DMS 273 (cell line): ENCODE measurements at regions not wholly inside any gene's neighbourhood (a gene's known extent, or its start where the extent isn't known, plus 50 kb on each side); places are given as distances from the start of the nearest gene placed in this dataset.

Experiments used
- DNase-seq: peaks from one replicate; lab custom pipeline; 2025; ENCODE audit not compliant: unreplicated experiment; lab: John Stamatoyannopoulos, UW

DNA sequence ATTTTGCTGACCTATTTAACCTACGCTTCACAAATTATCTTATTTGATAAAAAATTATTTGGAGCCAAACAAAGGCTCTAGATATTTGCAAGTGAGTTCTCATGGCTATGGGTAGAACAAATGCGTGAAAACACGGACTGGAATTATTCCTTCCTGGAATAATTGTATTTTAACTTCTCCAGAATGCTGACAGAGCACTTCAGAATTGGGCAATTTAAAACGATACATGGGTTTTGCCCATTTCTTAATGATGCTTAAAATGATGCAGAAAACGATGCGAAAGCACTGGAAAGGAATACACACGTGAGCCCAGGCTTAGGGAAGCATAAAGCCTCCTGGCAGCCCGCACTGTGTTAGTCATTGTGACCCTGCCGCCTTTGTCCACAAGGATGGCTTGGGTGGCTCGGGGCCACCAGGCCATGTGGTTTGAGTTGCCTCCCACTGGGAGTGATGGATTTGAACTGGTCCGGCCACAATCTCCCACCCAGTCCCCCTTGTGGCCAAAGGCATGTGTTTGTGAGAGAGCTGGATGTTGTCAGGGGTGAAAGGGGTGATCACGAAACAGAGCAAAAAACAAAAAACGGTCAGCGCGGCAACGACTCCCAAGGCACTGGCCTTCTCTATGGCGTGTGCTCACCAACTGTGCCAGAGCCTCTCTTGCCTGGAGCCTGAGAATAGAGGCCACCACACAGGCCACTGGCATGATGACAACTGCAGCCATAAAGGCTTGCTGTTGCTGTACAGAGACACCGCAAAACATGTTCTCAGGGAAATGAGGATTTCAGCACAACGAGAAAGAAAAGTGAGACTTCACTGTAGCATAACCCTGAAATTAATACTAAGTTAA lies 234.2 kb upstream of the ADAMTS16 start:
- DNase-seq, result no peak

DNA sequence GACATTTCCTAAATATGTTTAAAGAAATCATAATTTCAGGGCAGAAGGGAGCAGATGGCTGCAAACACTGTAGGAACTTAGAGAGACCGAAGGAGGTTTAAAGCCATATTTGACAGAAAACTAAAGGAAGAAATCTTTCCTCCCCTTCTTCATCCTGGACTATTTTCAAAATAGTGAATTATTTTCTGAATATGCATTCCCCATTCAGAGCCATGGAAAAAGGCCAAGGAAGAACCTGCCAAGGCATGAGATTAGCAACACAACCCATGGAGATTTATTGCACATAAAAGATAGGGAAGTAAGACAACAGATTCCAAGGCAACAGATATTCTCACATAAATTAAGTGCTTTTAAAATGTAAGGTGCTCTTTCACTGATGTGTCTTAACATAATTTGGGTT lies 233.3 kb upstream of the ADAMTS16 start:
- DNase-seq, result no peak

DNA sequence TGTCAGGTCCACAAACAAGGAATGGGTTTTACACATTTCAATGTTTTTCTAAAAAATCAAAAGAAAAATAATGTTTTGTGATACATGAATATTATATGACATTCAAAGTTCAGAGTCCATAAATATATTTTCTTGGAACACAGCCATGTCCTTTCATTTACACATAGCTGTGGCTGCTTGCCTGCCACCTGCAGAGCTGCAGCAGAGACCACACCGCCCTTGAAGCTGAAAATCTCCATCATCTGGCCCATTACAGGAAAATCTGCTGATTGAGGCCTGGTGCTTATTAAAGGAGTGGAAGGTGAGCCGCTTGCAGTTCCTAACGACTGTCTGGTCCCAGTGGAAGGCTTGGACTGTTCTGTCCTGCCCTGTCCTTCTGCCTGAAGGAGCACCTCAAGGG lies 232.6 kb upstream of the ADAMTS16 start:
- DNase-seq, result no peak

DNA sequence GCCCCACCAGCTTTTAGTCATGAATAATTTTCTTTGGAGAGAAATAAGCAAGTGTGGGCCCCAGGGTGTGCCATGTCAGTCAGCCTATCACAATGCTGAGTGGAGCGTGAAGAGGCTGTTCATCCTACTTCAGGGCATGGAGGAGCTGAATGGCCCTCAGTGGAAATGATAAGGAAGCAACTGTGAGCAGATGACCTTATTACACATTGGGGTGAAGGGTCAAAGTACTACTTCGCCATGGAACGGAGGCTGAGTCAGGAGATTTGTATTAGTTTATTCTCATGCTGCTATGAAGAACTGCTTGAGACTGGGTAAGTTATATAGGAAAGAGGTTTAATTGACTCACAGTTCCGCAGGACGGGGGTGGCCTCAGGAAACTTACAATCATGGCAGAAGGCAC lies 231.0 kb upstream of the ADAMTS16 start:
- DNase-seq, result no peak

DNA sequence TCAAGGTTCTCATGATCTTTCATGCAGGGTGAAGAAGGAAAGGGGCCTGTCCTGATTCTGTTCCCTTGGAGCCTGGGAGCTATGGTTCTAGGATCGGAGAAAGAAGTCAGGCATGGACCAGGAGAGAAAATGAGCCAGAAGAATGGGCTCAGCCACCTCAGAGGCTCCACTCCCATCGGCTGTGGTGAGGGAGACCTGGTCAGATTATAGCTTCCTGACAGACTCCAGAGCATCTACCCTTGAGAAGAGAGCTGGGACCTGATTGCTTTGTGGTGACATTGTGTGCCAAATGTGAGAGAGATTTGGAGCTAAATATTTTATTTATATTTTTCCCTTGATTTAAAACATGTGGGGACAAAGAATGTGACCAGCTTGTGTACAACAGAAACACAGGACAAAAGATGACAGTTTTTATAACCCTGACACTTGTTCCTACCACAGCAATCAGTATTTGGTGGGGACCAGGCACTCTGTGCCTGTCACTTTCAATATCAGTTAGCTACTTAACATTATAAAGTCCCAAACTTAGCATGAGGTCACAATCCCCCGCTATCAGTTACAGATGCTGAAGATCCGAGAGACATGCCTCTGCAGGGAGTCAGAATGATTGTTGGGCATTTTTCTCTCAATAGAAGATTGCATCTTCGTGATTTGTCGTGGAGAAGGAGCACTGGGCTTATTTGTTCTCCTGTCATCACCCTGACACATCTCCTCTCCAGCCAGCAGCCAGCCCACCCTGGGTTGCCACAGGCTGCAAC lies 228.3 kb upstream of the ADAMTS16 start:
- DNase-seq, result no peak

DNA sequence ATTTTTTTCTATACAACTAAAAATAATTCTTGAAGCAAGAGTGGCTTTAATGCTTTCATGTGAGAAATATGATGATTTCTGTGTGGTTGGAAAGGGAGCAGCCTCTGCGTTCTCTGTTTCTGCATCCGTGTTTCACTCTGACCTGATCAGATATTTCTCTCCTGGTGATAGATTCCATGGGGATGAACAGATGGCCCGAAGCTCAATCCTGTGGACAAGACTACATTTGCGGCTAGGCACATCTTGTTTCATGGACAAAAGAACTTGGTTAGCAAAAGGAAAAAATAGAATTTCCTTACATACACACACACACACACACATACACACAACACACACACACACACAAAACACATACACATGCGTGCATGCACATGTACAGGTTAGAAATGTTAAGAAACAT lies 218.2 kb upstream of the ADAMTS16 start:
- DNase-seq, result no peak

DNA sequence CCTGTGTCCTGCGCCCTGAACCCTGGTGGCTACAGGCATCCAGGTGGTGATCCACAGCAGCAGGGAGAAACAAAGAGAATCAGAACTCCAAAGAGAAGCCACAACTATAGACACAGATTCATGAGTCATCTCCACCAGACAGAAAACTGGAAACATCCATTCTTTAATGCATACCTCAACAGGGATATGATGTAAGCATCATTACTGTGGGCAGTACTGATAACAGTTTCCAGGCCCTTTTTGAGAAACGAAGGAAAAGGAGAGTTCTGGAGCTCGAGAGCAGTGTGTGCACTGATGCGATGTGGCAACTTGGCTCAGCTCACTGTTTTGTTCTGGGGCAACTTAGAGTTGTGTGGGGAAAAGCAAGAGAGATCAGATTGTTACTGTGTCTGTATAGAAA lies 215.6 kb upstream of the ADAMTS16 start:
- no peak for DNase-seq

DNA sequence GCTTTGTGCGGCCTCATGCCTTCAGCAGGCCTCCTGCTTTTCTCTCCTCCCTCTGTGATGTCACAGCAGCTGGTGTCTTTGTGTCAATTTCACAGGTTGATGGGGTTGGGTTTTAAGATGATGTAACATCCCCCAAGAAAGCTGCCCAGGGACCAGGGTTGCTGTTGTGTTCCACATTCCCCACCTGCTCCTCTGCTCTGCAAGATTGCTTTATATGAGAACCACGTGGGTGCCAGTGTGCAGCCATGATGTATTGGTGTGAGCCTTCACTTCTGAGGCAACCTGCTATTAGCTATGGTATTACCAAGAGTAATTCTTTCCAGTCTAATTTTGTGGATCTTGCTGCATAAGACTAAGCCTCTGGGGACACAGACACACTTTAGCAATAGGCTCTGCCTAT lies 213.0 kb upstream of the ADAMTS16 start:
- no peak for DNase-seq

DNA sequence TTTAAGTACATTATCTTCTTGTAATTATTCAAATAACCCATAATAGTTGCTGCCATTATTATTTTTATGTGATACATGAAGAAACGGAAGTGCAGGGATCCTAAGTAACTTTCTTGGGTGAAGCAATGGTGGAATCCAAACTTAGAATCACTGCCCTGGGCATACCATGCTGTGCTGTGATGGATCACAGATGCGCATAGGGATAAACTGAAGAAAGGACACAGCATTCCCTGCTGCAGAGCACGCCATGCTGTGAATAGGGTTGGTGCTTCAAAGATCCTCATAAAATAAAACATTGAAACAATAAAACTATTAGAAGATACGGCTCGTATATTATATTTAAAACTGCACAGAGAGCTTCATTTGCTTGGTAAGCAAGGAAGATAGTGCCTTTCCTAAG lies 211.7 kb upstream of the ADAMTS16 start:
- no peak for DNase-seq

DNA sequence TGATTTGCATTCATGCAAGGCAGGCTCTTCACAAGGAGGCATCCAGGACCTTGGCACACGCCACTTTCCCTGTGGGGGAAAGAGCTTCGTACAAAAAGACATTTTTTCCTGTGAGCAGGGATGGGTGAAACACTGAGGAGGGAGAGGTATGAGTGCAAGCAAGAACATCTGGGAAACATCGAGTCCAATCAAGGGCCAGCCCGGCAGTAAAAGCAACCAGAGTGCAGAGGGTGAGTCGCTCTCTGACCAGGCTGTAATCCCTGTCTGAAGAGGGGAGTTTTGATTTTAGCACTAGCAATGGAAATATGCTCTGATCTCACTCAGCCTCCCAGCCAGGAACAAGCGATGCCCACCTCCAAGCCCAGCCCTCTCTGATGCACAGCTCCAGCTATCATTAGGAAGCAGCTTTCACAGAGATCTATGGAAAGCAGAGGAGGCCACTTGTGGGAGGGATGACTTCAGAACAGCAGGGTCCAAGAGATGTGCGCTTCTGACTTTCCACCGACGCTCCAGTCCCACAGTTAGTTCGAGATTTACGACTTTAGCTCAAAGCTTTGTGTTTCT lies 211.0 kb upstream of the ADAMTS16 start:
- DNase-seq, result no peak

DNA sequence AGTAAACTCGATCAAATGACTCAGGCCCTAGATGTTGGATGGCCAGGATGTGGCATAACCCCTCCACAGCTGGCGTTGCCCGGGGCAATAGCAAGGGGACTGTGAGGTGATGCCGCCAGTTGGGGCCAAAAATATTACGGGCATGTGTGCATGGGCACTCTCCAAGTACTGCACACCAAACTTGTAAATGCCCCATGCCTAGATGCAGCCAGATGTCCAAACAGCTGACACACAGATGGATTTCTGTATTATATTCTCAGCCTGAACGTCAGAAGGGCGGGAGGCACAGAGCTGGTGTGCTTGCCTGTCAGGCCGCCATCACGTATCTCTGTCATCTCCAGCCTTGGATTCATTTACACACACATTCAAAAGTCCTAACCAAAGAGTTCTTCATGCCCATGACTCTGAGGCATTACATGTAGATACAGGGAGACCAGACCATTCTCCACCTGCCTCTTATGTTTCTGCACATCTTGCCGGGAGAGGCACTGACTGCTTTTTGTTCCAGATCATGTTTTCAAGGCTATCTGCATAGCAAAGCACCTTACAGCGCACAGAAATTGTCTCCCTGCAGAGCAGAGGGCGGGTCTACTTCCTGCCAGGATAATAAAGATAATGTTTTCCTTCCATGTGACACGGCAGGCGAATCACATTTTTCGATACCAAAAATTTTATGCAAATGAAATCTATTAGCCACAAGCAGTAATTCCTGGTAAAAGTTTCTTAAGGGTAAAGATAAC lies 200.9 kb upstream of the ADAMTS16 start:
- no peak for DNase-seq

DNA sequence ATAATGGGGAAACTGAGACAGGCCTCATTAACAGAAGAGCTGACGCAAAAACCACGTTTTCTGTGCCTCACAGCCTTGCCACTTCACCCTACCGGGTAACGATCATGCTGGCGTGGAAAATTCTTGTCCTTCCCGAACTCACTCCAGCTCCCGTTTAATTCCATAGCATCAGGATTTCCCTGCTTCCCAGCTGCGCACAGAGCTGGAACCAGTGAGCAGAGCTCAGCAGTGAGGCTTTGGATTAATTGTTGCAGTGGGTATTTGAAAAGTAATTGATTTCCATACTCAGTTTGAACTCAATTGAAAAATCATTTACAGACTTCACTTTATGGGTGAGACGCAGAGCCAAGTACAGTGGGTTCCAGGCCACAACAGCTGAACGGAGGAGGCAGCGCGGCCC lies 199.0 kb upstream of the ADAMTS16 start:
- no peak for DNase-seq

DNA sequence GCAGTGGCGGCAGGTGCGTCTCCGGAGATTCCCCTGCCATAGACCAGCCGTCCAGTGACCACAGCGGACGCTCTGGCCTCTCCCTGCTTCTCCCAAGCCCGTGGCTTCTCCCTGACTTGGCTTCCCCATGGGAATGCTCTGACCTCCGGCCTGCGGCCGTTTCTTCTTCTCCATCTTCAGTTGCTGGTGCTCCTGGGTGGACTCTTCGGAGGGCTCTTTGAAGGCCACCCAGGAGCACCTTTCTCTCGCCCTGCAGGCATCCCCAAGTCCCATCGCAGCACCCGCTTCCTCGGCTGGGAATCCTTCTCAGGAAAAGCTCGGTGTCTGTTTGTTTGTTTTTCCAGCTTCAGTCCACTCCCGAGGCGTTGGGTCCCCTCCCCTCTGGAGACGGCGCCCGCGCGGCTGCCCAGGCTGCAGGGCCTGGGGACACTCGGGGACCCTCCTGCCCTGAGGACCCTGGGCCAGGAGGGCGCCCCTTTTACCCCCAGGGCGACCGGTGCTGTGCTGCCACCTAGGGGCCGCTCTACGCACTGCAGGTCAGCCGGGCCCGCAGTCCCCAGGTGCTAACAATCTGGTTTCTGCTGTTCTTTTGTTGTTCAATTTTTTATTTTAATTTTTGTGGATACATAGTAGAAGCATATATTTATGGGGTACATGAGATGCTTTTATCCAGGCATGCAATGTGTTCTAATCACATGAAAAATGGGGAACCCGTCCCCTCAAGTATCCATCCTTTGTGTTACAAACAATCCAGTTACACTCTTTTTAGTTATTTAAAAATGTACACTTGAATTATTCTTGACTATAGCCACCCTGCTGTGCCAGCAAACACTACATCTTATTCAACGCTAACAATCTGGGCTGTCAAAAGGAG lies 197.9 kb upstream of the ADAMTS16 start:
- DNase-seq, result peak; percentile 34

DNA sequence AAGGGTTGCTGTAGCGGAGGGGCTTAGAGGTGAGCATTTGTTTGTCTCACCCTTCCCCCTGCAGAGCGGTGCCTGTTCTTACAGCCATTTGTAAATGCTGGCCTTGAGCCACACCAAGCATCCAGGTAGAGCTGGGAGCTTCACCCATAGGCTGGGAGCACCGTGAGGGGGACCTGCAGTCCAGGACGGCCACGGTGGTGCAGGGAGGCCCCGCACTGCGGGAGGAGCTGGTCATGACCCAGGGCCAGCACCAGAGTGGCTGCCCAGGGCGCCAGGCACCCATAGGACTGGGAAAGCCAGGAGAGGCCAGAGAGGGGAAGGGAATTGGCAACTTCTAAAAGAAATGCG lies 197.3 kb upstream of the ADAMTS16 start:
- no peak for DNase-seq

DNA sequence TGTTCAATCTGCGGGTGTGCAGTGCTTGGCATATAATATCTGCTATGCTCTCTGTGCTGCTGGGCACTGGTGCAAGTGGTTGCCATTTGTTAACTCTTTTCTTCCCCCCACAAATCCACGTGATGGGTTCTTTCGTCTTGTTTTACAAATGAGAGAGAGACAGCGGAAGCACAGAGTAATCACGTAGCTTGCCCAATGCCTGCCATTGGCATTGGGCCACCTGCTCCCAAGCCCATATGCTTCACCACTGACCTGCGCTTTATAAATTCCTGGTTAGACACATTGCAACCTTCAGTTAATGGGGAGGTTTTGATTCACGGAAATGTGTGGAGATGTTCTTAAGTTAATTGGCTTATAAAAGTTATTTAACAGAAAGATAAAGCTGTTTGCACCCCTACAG lies 194.8 kb upstream of the ADAMTS16 start:
- DNase-seq, result no peak

DNA sequence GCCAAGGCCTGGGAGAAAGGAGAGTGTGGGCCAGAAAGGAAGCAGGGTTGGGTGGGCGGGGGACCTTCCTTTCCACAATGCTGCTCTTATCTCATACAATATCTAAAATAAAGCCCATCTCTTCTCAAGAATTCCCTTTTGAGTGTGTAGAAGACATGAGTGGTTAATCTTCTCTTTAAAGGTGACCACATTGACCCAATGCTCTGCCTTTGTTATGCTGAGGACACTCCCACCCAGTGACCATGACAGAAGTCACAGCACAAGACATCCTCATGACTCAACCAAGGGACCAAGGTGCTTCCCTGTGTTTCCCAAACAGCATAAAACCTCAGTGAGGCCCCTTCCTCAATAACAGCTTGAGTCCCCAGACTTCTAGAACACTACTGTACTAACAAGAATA lies 193.0 kb upstream of the ADAMTS16 start:
- DNase-seq, result no peak

DNA sequence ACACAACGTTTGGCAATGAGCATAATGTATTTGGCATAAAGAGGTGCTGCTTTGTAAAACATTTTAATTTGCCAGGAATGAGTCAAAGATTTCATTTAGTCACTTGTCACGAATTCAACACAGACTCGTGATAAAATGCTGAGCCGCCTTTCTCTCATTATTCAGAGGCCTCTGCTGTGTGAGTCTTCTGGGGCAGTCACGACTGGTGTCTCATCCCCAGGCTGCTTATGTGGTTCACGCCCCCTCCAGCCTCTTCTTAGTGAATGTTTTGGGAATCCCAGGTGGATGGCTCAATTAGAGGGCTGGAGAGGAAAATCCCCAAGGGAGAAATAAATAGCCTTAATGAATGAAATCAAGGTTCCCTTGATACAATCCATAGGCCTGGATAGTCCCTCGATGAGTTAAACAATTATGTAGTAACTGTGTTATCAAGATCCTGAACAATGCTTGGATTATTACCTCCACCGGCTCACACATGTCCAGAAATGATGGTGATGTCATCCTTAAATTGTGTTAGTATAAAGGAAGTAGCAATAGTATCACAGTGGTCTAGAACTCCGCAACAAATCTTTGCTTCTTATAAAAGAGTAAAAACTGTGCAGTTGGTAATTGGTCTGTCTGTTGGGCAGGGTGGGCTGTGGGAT lies 192.1 kb upstream of the ADAMTS16 start:
- DNase-seq, result no peak

DNA sequence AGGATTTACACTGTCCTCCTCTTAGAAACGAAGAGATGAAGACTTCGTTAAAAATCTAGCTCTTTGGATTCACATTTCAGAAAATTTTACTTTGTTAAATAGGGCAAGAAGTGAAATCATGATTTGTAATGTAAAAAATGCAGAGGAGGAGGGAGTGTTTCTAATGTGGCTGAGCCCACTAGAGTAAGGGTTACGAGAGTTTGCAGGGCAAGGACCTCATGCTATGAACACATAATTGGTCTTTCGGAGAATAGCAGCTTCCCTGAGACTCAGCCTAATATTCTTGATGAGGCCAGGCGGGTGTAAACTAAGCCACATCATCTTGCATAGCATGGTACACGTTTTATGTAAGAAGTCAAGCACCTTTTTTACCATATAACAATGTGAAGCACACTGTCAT lies 191.0 kb upstream of the ADAMTS16 start:
- no peak for DNase-seq

DNA sequence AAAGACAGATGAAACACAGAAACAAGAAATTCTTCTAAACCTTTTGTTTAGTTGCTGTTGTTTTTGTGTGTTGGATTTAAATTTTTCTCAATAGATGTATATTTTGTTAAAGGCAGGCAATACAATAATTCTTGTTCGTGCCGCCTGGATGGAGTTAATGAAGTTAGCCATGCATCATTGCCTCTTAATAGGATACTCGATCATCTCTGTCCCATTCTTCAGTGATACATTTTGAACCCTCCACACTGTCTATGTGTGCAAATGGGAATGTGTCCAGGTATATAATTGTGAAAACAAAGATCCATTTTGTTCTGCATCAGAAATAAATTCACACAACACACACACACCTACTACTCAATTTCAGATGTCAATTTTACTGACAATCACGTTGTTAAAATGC lies 186.6 kb upstream of the ADAMTS16 start:
- DNase-seq, result no peak

DNA sequence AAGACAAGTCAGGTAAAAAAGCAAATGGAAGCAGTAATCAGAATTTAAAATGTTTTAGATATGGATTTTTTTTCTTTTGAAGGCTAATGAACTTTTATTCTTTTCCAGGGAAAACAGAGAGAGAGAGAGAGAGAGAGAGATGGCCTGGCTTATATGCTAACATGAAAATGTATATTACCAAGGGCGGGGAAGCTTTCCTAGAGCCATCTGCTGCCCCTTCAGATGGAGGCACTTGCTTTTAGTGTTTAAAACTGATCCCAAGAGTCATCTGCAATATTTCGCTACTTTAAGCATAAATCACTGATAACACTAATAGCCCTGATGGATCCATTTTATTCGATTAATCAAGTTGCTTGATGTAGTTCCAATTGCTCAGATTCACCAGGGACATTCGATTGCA lies 186.1 kb upstream of the ADAMTS16 start:
- no peak for DNase-seq
